ENCODE measurements at regions not wholly inside any gene's neighbourhood (a gene's known extent, or its start where the extent isn't known, plus 50 kb on each side); places are given as distances from the start of the nearest gene placed in this dataset.

- Mint-ChIP-seq H3K27me3 (ENCODE audit: unreplicated experiment) (peaks cover 23% of the 10 kb centered on the region), H3K36me3 (ENCODE audit: insufficient read depth, unreplicated experiment) (no peaks in the 10 kb centered on the region), H3K4me3 (ENCODE audit: low read depth, unreplicated experiment) (no peak overlapping the region), H3K4me1 (ENCODE audit: low read depth, unreplicated experiment) (peaks cover 25% of the 10 kb centered on the region), H3K27ac (ENCODE audit: unreplicated experiment) (peak overlapping the region; percentile 32), H3K9me3 (ENCODE audit: low read depth, unreplicated experiment) (peaks cover 3% of the 10 kb centered on the region)
- CTCF ChIA-PET = interaction anchor here (0.9 to 2.5 kb wide), 4 partner anchors 11 to 80 kb away, joined by 3 to 12 read pairs (median 4); no protein-coding TSS in a partner anchor
- DNase-seq = peak; percentile 56
- no TSS peak for BruUV-seq (replicated peaks)
- TF ChIP-seq, protein P1, sequence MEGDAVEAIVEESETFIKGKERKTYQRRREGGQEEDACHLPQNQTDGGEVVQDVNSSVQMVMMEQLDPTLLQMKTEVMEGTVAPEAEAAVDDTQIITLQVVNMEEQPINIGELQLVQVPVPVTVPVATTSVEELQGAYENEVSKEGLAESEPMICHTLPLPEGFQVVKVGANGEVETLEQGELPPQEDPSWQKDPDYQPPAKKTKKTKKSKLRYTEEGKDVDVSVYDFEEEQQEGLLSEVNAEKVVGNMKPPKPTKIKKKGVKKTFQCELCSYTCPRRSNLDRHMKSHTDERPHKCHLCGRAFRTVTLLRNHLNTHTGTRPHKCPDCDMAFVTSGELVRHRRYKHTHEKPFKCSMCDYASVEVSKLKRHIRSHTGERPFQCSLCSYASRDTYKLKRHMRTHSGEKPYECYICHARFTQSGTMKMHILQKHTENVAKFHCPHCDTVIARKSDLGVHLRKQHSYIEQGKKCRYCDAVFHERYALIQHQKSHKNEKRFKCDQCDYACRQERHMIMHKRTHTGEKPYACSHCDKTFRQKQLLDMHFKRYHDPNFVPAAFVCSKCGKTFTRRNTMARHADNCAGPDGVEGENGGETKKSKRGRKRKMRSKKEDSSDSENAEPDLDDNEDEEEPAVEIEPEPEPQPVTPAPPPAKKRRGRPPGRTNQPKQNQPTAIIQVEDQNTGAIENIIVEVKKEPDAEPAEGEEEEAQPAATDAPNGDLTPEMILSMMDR (IDR thresholded peaks at IDR 0.05; ENCODE audit: unreplicated experiment) = no peak
- intact Hi-C loops (cut with micrococcal nuclease; ENCODE audit: unreplicated experiment) = no loop called here
Observed at GRCh38 chr17:51434434-51435170, 174.3 kb downstream of the UTP18 start.

- H3K27ac Mint-ChIP-seq (ENCODE audit: unreplicated experiment) = no peak overlapping the region
- BruUV-seq (replicated peaks) = no TSS peak
- intact Hi-C loops (cut with micrococcal nuclease; ENCODE audit: unreplicated experiment) = no loop called here
- peaks cover 3% of the 10 kb centered on the region for H3K9me3 Mint-ChIP-seq (ENCODE audit: low read depth, unreplicated experiment)
- TF ChIP-seq, protein P1 (IDR thresholded peaks at IDR 0.05; ENCODE audit: unreplicated experiment) = no peak
- CTCF ChIA-PET = interaction anchor here (0.8 to 2.5 kb wide), 4 partner anchors 17 to 79 kb away, joined by 3 to 12 read pairs (median 4); no protein-coding TSS in a partner anchor
- no peak for DNase-seq
- peaks cover 28% of the 10 kb centered on the region for H3K27me3 Mint-ChIP-seq (ENCODE audit: unreplicated experiment)
- H3K4me1 Mint-ChIP-seq (ENCODE audit: low read depth, unreplicated experiment) = peaks cover 25% of the 10 kb centered on the region
- H3K4me3 Mint-ChIP-seq (ENCODE audit: low read depth, unreplicated experiment) = no peak overlapping the region
- no peaks in the 10 kb centered on the region for H3K36me3 Mint-ChIP-seq (ENCODE audit: insufficient read depth, unreplicated experiment)
Observed at GRCh38 chr17:51435171-51435552, 174.8 kb downstream of the UTP18 start.

GRCh38 chr17:51435641-51436091, 175.3 kb downstream of the UTP18 start:
- no TSS peak for BruUV-seq (replicated peaks)
- DNase-seq = peak; percentile 87
- Mint-ChIP-seq H3K36me3 (ENCODE audit: insufficient read depth, unreplicated experiment) (no peaks in the 10 kb centered on the region), H3K4me3 (ENCODE audit: low read depth, unreplicated experiment) (no peak overlapping the region), H3K27ac (ENCODE audit: unreplicated experiment) (peak overlapping the region; percentile 21), H3K9me3 (ENCODE audit: low read depth, unreplicated experiment) (peaks cover 3% of the 10 kb centered on the region), H3K27me3 (ENCODE audit: unreplicated experiment) (peaks cover 33% of the 10 kb centered on the region), H3K4me1 (ENCODE audit: low read depth, unreplicated experiment) (peaks cover 25% of the 10 kb centered on the region)
- CTCF ChIA-PET = interaction anchor here (0.6 to 2.5 kb wide), 7 partner anchors 17 to 645 kb away, joined by 3 to 12 read pairs (median 3); no protein-coding TSS in a partner anchor
- TF ChIP-seq, protein P1 (IDR thresholded peaks at IDR 0.05; ENCODE audit: unreplicated experiment) = peak; percentile 58
- intact Hi-C loops (cut with micrococcal nuclease; ENCODE audit: unreplicated experiment) = no loop called here

- CTCF ChIA-PET = no interaction called here
- BruUV-seq (replicated peaks) = no TSS peak
- intact Hi-C loops (cut with micrococcal nuclease; ENCODE audit: unreplicated experiment) = no loop called here
- TF ChIP-seq, protein P1 (IDR thresholded peaks at IDR 0.05; ENCODE audit: unreplicated experiment) = no peak
- no peaks in the 10 kb centered on the region for H3K9me3 Mint-ChIP-seq (ENCODE audit: low read depth, unreplicated experiment)
- H3K27me3 Mint-ChIP-seq (ENCODE audit: unreplicated experiment) = peaks cover 73% of the 10 kb centered on the region
- H3K4me3 Mint-ChIP-seq (ENCODE audit: low read depth, unreplicated experiment) = no peak overlapping the region
- no peak overlapping the region for H3K27ac Mint-ChIP-seq (ENCODE audit: unreplicated experiment)
- H3K4me1 Mint-ChIP-seq (ENCODE audit: low read depth, unreplicated experiment) = peaks cover 18% of the 10 kb centered on the region
- H3K36me3 Mint-ChIP-seq (ENCODE audit: insufficient read depth, unreplicated experiment) = no peaks in the 10 kb centered on the region
- no peak for DNase-seq
Observed at GRCh38 chr17:51439395-51440229, 179.3 kb downstream of the UTP18 start.
